Inflammatory macrophage treated with lipopolysaccharide for 4 hours (primary cell): ENCODE measurements at regions not wholly inside any gene's neighbourhood (a gene's known extent, or its start where the extent isn't known, plus 50 kb on each side); places are given as distances from the start of the nearest gene placed in this dataset.

Experiments
- DNase-seq: peaks from one replicate; pipeline ENCODE4 v3.0.0-alpha.2; 2020

GRCh38 chr5:137567226-137567625 is 68.1 kb upstream of the SPOCK1 start:
- DNase-seq = no peak

GRCh38 chr5:137566780-137567179 is 67.7 kb upstream of the SPOCK1 start:
- peak; percentile 44 for DNase-seq

- DNase-seq = no peak
These were observed 67.0 kb upstream of the SPOCK1 start for GRCh38 chr5:137566118-137566541.

DNA sequence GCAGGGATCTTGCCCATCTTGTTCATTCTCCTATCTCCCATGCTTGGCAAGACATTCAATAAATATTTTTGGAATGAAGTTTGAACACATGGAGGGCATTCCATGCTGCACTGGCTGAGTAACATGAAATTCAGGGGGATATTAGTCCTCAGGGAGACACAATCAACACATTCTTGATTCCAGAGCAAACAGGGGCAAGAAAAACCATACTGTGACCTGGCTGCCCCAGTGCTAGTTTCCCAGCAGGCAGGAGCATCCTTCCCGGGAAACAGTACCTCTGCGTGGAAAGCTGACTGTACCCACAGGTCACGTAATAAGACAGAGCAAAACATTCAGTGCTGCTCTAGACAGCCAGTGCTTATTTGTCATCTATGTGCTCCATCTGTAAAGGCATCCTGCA is 66.3 kb upstream of the SPOCK1 start:
- no peak for DNase-seq

DNA sequence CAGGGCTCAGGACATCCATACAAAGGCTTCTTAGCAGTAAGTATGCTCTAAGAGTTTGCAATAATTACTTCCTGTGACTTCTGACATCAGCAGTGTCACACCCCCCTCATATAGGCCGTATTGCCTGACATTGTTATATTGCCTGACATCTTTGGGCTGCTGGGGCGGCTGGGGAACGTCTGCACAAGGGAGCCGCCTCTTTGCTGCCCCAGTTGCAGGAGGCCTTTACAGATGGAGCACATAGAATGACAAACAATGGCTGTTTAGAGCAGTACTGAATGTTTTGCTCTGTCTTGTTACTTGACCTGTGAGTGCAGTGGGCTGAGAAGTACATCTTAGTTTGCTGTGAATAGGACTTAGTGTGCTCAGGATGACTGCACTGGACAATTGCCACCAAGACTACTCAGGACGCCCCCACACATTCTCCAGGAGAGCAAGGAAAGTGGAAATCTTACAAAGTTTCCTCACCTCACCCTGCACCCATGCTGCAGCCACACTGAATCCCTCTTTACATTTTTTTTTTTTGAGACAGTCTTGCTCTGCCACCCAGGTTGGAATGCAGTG is 65.4 kb upstream of the SPOCK1 start:
- peak; percentile 43 for DNase-seq

GRCh38 chr5:137563646-137564397 is 64.7 kb upstream of the SPOCK1 start:
- DNase-seq = peak; percentile 46

- no peak for DNase-seq
These were observed 64.1 kb upstream of the SPOCK1 start for GRCh38 chr5:137563301-137563645.

DNA sequence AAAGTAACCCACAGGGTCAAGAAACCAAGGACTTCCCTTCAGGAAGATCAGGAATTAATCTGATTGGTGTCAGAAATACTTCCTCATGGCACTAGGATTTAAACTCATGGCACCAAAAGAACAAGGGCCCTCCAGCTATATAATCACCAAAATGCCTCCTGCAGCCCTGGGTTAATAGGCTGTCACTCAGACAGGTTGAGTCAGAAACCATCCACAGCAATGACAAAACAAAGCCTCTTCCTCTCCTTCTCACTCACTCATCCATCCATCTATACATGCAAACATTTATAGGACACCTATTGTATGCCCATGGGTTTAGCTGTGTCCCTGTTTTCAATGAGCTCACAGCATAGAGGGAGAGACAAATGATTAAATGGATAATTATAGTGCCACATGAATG is 62.5 kb upstream of the SPOCK1 start:
- no peak for DNase-seq

- DNase-seq = no peak
These were observed 61.3 kb upstream of the SPOCK1 start for GRCh38 chr5:137560420-137560819.
